GM12892 (cell line): ENCODE measurements at regions not wholly inside any gene's neighbourhood (a gene's known extent, or its start where the extent isn't known, plus 50 kb on each side); places are given as distances from the start of the nearest gene placed in this dataset.

Experiments used
- POLR2A ChIP-seq: IDR thresholded peaks from 2 replicates; pipeline ENCODE4 v1.6.1; 2011; ENCODE audit warnings: low read depth, low read length, control low read depth
- POLR2AphosphoS5 ChIP-seq: IDR thresholded peaks from 2 replicates; pipeline ENCODE4 v1.6.1; 2011; ENCODE audit warnings: low read depth, low read length, control low read depth

GRCh38 chrX:40153345-40154249 lies 55.8 kb upstream of the BCOR start:
- TF ChIP-seq POLR2AphosphoS5 (0 out of 2 replicates have a peak, but pooled peaks have one; percentile 40), POLR2A (peak; percentile 55; the same call in 1 of the 2 replicates)
